ENCODE measurements at regions not wholly inside any gene's neighbourhood (a gene's known extent, or its start where the extent isn't known, plus 50 kb on each side); places are given as distances from the start of the nearest gene placed in this dataset.

DNA sequence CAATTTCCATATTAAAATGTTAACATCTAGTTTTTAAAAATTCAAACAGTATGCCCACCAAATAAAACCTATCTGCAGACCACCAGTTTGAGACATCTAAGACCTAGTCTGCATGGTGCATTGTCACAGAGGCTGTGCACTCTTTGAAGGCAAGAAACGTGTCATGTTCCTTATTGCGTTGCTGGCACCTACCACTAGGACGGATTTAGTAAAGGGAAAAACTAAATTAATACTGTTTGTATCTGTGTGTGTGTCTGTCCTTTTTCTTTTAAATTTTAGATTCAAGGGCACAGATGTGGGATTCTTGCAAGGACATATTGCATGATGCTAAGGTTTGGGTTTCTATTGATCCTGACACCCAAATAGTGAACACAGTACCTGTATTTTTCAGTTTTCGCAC is 481.4 kb downstream of the UQCRFS1 start:
- TF ChIP-seq POLR2A (IDR thresholded peaks at IDR 0.05; ENCODE audit: extremely low read depth, insufficient read length) (no peak), MYC (IDR thresholded peaks at IDR 0.05; ENCODE audit: low read depth, low read length) (no peak), CTCF (IDR thresholded peaks at IDR 0.05; ENCODE audit: low read depth, low read length) (no peak), MAX (IDR thresholded peaks at IDR 0.05; ENCODE audit: low read depth, low read length) (no peak)
- H3K4me3 ChIP-seq (ENCODE audit: low read depth, low read length) = no peak overlapping the region
- DNase-seq (ENCODE audit: low read depth) = no peak

GRCh38 chr19:28730791-28731512 is 482.0 kb downstream of the UQCRFS1 start:
- no peak for TF ChIP-seq POLR2A (IDR thresholded peaks at IDR 0.05; ENCODE audit: extremely low read depth, insufficient read length)
- TF ChIP-seq MAX (IDR thresholded peaks at IDR 0.05; ENCODE audit: low read depth, low read length) = no peak
- no peak for TF ChIP-seq CTCF (IDR thresholded peaks at IDR 0.05; ENCODE audit: low read depth, low read length)
- TF ChIP-seq MYC (IDR thresholded peaks at IDR 0.05; ENCODE audit: low read depth, low read length) = no peak
- DNase-seq (ENCODE audit: low read depth) = no peak

GRCh38 chr19:28727480-28728159 is 485.3 kb downstream of the UQCRFS1 start:
- H3K4me3 ChIP-seq (ENCODE audit: low read depth, low read length) = no peak overlapping the region
- DNase-seq (ENCODE audit: low read depth) = no peak
- TF ChIP-seq CTCF (IDR thresholded peaks at IDR 0.05; ENCODE audit: low read depth, low read length) = no peak
- TF ChIP-seq MAX (IDR thresholded peaks at IDR 0.05; ENCODE audit: low read depth, low read length) = no peak
- no peak for TF ChIP-seq MYC (IDR thresholded peaks at IDR 0.05; ENCODE audit: low read depth, low read length)
- no peak for TF ChIP-seq POLR2A (IDR thresholded peaks at IDR 0.05; ENCODE audit: extremely low read depth, insufficient read length)

More at GRCh38 chr19:28730791-28731512, 482.0 kb downstream of the UQCRFS1 start:
- no peak overlapping the region for H3K4me3 ChIP-seq (ENCODE audit: low read depth, low read length)

- H3K4me3 ChIP-seq (ENCODE audit: low read depth, low read length) = no peak overlapping the region
- no peak for DNase-seq (ENCODE audit: low read depth)
- TF ChIP-seq POLR2A (IDR thresholded peaks at IDR 0.05; ENCODE audit: extremely low read depth, insufficient read length) (no peak), MYC (IDR thresholded peaks at IDR 0.05; ENCODE audit: low read depth, low read length) (no peak), MAX (IDR thresholded peaks at IDR 0.05; ENCODE audit: low read depth, low read length) (no peak), CTCF (IDR thresholded peaks at IDR 0.05; ENCODE audit: low read depth, low read length) (no peak)
Observed at GRCh38 chr19:28726533-28727479, 486.1 kb downstream of the UQCRFS1 start.

- TF ChIP-seq CTCF (IDR thresholded peaks at IDR 0.05; ENCODE audit: low read depth, low read length) (no peak), MAX (IDR thresholded peaks at IDR 0.05; ENCODE audit: low read depth, low read length) (no peak), POLR2A (IDR thresholded peaks at IDR 0.05; ENCODE audit: extremely low read depth, insufficient read length) (no peak), MYC (IDR thresholded peaks at IDR 0.05; ENCODE audit: low read depth, low read length) (no peak)
- DNase-seq (ENCODE audit: low read depth) = no peak
- H3K4me3 ChIP-seq (ENCODE audit: low read depth, low read length) = no peak overlapping the region
Observed at GRCh38 chr19:28718909-28719308, 494.0 kb downstream of the UQCRFS1 start.
